ENCODE measurements at regions not wholly inside any gene's neighbourhood (a gene's known extent, or its start where the extent isn't known, plus 50 kb on each side); places are given as distances from the start of the nearest gene placed in this dataset.
"Not testable (repeated sequence)": the region's sequence is repeated elsewhere in the genome, so short reads cannot be mapped to it uniquely, and the experiment has no call there.

DNA sequence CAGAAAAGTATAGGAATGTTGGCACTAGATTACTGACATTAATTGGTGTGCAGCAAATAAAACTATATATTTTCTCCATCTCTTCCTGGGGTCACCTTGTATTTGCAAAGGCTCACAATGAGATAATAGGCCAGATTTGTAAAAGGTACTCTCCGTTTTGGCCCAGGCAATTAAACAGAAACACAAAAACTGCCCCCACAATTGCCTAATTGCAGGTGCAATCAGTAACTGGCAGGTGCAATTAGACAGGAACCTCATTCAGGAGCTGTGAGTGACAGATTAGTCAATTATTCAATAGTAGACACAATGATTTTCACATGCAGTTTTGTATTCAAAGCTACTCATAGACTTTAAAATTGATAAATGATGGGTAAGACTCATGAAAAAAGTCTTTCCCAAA, 451.4 kb upstream of the ID2 start:
- no peak for DNase-seq (ENCODE audit: low spot score)

DNA sequence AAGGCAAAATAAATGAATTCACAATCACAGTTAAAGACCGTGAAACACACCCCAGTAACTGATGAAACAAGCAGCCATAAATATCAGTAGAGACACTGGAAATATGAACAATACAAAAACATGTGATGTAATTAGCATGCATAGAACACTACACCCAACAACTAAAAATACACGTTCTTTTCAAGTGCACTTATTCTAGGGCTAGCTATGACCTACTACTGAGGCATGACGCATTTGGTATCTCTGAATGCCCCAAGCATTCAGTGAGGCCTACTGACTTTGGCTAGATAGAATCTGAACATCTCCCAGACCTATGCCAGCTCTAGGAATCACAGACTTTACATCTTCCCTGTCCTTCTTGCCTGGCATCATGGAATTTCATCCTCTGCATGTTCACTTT, 450.0 kb upstream of the ID2 start:
- DNase-seq (ENCODE audit: low spot score) = no peak

DNA sequence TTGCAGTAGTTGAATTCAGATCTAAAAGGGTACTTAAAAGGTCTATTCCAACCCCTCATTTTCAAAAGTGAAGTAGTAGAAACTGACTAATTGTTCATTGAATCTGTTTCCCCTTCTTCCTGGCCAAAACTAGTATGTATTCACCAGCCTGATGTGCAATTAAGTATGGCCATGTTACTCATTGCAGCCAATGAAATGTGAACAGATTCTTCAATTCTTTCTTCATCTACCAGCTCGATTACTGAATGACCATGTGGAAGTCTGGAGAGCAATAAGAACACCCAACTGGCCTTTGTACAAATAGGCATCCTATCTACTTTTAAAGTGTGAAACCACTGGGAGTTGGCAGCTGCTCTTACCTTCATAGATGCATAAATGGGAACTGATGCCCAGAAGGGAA, 449.0 kb upstream of the ID2 start:
- no peak for DNase-seq (ENCODE audit: low spot score)

DNA sequence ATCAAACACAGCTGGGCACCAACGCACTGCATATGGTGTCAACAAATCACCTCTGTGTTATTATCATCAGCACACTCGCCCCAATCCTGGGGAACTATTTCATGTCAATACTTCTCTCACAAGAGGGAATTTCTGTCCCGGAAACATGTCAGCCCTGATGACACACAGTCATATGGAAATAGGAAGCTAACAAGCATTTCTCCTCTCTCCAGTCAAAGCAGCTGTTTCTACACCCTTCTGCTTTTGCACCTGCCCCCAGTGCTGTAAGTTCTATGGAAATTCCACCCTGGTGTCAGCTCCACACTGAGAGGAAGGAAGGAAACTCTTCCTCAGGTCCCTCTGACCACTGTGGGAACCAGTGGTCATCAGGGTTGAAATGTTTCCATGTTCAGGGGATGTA, 447.6 kb upstream of the ID2 start:
- no peak for DNase-seq (ENCODE audit: low spot score)

DNA sequence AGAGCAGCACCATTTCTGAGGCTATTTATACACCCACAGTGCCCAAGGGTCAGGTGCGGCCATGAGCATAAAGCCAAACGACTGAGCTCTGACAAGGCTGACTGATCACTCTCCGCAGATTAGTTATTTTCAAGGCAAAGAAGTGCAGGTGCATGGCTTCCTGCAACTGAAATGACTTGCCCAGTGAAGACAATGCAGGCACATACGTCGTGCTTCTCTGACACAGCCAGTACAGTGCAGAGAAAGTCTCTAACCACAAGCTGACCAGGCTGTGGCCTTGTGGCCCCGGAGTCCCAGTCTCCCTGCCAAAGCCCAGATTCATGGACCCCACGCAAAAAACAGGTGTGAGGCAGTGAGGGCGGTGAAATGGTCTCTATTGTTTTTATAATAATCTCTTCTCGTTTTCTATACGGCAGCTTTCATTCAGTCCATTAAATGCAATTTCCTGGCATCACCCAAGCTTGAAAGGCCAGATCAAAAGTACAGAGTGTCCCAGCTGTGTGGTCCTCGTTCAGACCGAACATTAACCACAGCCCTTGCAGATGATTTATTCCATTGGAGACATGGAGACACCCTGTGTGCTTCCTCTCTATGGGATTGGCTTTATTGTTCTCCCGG, 447.0 kb upstream of the ID2 start:
- no peak for DNase-seq (ENCODE audit: low spot score)

DNA sequence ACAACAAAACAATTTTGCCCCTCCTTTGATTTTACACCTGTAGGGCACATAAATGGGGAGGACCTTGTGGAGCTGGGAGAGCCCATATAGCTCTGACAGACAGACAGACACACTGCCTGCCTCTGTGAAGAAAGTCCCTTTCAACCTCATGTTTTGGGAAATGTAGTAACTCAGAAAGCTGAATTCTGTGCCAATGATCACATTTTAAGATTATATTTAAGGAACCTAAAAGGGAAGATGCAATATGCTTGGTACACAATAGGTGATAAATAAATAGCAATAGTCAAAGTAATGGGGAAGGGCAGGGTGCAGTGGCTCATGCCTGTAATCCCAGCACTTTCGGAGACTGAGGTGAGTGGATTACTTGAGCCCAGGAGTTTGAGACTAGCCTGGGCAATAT, 446.4 kb upstream of the ID2 start:
- DNase-seq (ENCODE audit: low spot score) = no peak

DNA sequence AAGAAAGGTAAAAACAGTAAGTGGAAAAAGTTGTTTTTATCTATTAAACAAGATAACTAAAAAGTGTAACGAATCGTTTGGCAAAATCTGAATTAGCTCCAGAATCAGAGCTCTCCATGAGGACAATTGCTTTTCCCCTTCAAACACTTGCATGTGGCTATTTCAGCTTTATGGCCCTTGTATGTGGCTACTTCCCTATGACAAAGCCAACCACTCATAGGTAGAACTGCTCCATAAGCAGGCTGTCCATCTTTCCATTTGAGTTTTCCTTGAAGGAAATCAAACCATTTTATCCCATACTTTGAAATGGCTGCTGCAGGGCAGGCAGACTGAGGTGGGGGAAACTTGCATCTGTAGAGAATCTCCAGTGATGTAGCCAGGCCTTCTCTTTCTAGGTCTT, 445.5 kb upstream of the ID2 start:
- DNase-seq (ENCODE audit: low spot score) = no peak

DNA sequence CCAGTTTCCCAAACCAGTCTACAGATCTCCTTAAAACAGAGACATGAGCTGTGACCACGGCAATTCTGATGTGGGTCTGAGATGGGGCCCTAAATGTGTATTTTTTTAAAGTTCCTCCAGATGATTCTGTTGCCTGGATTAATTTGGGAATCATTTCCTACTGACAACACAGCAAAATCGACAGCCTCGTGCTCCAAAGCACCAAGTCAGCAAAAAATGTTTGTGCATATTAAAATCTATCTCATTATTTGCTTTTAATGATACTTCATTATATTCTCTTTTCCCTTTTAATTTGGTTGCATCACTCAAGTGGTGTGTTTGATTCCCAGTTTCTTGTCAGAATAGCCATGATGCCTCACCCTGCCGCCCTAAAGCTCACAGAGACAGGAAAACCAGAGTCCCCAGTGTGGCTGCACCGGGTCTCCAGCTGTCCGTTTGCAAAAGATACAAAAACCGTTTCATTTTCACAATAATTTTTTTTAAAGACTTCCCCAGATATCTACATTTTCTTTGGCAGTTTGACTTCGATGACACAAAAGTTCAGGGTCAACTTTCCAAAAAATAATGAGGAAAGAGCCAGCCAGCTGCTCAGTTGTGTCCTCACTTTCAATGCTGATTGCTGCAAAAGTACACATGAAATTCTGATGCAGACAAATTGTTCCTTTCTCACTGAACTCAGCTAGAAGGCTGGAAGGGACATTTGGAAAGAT, 443.2 kb upstream of the ID2 start:
- DNase-seq (ENCODE audit: low spot score) = no peak

DNA sequence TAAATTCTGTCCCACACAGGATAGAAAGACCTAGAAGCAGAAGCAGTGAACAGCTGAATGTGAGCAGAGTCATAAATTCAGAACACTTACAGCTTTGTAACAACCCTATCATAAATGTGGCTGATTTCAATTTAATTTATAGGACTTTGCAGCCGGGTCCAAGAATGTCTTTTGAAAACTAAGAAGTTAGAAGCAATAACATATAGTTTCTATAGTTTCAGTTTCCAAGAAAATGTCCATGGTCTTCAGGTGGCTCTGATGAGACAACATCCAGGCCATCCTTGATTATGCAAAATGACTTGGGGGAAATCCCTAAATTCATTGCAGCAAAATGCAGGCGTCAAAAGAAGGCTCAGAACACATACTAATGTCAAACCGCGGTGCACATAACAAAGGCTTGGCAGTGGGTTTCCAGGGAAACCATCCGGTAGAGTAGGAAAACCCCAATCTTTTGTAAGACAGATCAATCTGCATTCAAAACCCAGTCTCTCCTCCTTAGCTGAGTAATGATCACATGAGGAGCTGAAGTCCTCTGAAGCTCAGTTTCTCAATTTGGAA, 442.2 kb upstream of the ID2 start:
- no peak for DNase-seq (ENCODE audit: low spot score)

DNA sequence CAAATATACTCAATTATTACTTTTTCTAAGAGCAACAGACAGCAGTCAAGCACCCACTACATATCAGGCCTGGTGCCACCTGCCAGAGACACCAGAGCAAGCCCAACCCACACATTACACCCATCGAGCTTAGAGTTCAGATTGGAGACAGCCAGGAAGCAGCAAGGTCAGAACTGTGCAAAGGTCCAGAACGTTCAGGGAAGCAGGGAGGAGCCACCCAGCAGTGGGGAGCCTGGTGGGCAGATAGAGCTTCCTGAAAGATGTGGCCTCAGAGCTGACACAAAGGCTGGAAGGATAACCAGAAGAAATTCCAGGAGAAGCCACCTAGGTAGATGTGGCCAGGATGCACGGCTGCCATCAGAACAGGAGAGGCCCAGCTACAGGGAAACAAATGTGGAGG, 440.5 kb upstream of the ID2 start:
- no peak for DNase-seq (ENCODE audit: low spot score)

DNA sequence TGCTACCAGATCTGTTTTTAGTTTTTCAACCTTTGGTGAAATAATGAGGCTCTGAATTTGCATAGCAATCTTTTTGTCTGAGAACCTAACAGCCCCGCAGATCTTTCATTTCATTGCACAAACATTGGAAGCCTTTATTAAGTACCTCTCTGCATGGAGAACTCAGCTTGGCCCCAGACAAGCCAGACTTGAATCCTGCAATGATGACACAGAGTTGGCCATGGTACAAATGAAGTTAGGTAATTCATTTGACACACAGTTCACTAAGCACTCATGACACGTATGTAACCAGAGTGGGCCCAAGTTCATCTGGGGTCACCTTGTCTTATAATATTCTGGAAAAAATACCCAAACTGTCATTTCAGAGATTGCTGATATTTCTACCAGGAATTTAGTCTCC, 439.1 kb upstream of the ID2 start:
- no peak for DNase-seq (ENCODE audit: low spot score)

DNA sequence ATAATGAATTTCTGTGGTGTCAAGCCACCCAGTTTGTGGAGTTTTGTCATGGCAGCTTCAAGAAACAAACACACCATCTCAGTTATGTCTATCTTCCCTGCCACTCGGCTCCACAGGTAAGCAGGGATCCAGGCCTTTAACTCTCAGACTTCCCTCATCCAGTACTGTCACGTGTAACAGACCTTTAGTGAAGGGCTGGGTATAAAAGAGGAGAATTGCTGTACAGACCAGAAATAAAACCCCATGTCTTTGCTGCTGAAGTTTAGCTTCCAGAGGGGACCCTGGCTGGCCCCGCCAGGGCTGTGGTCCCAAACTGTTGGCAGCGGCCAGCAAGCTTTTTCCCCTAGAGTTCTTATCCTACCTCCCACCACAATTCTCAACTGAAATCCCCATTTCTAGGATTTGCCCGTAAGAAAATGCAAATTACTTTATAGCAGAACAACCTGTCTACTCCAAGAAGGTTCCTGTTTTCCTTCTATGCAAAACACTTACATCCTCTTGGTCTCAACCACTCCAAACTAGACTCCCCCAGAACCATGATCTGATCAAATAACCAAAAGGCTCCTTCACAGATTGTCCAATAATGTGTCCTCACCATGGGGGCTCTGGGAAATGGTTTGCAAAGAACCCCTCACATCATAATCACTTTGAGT, 438.0 kb upstream of the ID2 start:
- no peak for DNase-seq (ENCODE audit: low spot score)

DNA sequence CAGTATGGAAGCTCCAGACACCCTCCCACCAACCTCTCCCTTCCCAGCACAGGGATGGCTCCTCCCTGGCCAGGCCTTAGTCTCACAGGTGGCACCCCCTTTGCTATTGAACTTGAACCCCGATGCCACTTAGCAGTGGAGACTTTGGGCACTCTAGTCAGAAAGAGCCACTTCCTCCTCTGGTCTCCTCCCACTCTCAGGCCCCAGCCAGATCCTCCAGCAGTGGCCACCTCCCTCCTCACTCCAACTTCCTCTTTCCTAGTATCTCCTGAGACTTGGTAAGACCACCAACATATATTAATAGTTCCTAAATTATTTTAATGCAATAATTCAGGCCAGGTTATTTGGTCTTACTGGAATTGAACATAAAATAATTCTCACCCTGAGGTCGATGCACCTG, 437.2 kb upstream of the ID2 start:
- DNase-seq (ENCODE audit: low spot score) = no peak

DNA sequence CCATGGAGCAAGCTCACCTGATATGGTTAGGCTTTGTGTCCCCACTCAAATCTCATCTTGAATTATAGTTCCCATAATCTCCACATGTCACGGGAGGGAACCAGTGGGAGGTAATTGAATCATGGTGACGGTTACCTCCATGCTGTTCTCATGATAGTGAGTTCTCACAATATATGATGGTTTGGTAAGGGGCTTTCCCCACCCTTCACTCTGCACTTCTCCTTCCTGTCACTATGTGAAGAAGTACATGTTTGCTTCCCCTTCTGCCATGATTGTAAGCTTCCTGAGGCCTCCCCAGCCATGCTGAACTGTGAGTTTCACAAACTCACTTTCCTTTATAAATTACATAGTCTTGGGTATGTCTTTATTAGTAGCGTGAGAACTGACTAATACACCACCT, 435.7 kb upstream of the ID2 start:
- DNase-seq (ENCODE audit: low spot score) = no peak

DNA sequence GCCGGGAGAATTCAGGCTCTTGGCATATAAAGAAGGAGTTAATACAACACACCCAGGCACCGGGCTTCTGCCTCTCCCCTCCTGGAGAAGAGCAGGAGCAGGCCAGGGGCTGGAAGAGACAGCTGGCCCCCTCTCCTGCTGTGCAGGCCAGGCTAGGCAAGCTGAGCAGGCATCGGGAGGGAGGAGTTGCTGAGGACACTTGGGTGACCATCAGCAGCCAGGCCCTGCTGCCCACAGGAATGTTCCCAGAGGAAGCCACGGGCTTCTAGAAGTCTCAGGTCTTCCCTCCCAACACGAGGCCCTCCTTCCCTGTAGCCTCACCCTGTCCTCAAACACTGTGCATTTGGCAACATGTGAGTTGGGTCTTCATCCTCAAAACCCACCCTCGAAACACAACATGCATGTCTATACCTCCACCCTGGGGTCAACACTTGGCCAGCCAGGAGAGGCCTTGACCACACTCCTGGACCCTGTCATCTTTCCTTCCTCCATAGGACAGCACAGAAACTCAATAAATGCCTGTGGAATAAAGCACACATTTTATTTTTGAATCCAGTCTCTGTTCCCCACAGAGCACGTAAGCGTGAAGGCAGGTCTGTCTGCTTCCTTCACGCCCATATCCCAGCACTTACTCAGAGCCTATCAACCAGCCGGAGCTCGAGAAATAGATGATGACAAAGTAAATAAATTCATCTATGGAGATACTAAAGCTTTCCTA, 433.8 kb upstream of the ID2 start:
- DNase-seq (ENCODE audit: low spot score) = no peak

DNA sequence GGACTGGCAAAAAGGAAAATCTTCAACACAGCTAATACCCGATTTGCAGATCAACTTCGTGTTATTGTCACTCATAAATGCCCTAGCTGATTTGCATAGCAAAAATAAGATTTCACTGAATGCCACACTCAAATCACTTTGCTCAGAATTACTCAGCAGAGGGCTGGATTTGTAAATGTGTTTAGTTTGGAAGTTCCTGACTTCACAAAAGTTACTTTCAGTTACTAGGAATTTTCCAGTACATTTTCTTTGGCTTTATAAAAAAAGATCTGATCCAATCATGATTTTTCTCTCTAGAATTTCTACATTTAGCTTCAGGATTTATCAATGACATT, 433.3 kb upstream of the ID2 start:
- no peak for DNase-seq (ENCODE audit: low spot score)

DNA sequence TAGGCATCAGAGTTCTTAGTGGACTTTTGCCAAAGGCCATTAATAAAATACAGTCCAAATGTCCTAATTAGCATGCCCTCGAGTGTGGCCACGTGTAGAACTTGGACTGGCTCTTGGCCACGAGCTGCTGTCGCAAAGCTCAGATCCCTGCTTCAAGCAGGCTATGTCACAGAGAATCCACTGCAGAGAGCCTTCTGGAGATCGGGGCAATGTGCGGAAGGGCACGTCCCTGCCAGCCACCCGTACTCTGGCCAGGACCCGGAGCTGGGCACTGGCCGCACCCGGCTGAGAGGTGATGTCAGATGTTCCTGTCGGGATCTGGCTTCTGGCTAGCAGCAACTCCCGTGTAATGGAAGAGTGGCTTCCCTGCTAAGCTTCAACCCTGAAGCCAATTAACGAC, 432.7 kb upstream of the ID2 start:
- no peak for DNase-seq (ENCODE audit: low spot score)

DNA sequence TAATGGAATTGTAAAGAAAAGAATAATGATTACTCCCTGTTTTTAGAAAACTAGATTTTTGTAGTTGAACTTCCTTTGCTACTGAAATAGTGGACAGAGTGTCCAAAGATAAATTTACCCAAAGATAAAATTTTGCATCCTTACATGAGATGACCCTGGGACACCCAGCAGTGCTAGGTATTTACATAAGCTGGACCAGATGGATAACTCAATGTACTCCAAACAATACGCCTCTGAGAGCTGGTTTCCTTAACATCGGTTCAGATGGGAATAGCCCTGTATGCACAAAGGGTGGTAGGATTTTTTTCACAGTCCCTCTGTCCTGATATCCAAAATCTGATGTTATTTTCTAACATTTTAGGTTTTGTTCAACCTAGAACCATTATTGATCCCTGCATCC, 432.1 kb upstream of the ID2 start:
- no peak for DNase-seq (ENCODE audit: low spot score)

DNA sequence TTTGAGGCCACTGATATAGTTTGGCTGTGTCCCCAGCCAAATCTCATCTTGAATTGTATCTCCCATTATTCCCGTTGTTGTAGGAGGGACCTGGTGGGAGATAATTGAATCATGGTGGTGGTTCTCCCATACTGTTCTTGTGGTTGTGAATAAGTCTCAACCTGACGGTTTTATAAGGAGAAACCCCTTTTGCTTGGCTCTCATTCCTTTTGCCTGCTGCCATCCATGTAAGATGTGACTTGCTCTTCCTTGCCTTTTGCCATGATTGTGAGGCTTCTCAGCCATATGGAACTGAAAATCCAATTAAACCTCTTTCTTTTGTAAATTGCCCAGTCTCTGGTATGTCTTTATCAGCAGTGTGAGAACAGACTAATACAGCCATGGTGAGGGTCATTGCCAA, 431.6 kb upstream of the ID2 start:
- not testable (repeated sequence) for DNase-seq (ENCODE audit: low spot score)

DNA sequence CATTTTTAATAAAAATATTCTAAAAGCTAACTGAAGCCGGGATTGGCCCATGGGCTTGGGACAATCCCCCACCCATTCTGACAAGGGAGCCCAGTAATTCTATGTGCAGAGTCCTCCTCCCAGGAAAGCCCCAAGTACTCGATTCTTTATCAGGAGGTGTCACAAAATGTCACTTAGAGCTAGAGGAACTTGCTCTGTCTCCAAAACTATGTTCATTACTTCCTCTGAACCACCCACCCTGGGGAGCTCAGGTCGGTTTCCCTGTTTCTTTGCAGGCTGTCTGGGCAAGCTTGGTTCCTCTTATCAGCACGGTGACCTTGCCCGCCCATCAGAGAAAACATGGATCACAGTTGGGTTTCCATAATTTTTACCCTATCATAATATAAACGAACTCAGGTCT, 430.6 kb upstream of the ID2 start:
- no peak for DNase-seq (ENCODE audit: low spot score)

DNA sequence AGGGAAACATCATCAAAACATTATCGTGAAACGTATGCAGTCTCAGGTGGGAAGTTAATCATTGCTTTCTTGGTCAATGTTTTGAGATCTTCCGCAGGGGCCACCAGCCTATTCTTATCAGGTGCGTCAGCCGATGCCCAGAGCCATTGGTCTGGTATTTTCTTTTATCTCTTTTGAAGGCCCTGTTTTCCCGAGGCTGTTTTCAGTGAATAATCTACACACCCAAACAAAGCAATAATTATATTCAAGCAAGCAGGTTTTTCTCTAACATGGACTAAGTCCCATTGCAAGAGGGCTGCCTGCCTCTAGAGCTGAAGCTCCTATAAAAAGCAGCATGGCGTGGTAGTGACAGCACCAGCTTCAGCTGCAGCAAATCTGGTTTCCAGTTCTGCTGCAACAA, 430.0 kb upstream of the ID2 start:
- DNase-seq (ENCODE audit: low spot score) = no peak

DNA sequence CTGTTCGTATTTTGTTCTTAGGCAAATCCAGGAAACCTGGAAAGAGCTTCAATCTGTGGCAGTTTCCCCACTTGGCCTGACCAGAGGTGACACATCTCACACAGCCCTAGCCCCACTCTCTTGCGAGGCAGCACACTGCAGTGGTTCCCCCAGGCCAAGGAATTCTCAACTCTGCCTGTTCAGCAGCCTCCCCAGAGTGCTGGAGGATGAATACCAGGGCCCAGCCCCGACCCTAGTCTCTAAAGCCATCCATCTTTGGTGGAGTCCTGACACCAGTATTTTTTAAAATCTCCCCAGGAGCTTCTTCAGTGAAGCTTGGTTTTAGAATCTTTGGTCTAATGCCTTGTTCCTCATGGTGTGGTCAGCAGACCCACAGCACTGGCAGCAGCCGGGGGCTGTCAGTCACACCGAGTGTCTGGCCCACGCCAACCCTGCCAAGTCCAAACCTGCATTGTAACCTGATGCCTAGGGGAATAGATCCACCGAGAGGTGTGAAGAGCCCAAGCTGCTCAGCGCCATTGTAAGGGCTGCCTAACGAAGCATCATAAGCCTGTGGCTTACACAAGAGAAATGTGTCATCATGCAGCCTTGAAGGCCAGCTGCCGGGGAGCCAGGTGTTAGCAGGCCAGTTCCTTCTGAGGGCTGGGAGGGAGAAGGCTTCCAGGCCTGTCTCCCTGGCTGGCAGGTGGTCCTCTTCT, 428.7 kb upstream of the ID2 start:
- DNase-seq (ENCODE audit: low spot score) = no peak

All from H4 (cell line).